Uterus (tissue), 2 donors: ENCODE measurements at regions not wholly inside any gene's neighbourhood (a gene's known extent, or its start where the extent isn't known, plus 50 kb on each side); places are given as distances from the start of the nearest gene placed in this dataset.

Experiments
- CTCF ChIP-seq, 4 experiments: fragments of 200-600 bp in 2 of 4; fragments of 450-650 bp in 2 of 4; sonication (generic) in 2 of 4; IDR thresholded peaks; one replicate each; pipeline ENCODE4 v1.5.1; 2016 to 2019; ENCODE audit warnings: antibody characterized with exemption in 4 of 4, mild to moderate bottlenecking in 2 of 4, moderate library complexity in 1 of 4
- POLR2A ChIP-seq, 2 donors: fragments of 450-650 bp; IDR thresholded peaks; one replicate each; pipeline ENCODE4 v1.6.1; 2016; ENCODE audit warnings: antibody characterized with exemption in 2 of 2, mild to moderate bottlenecking in 1 of 2, moderate library complexity in 1 of 2

GRCh38 chr12:97309921-97310320 is 152.7 kb upstream of the RMST start:
- TF ChIP-seq POLR2A (IDR thresholded peaks at IDR 0.05), result no peak
- TF ChIP-seq CTCF (IDR thresholded peaks at IDR 0.05), result no peak
